DMS53 treated with DMSO at 0.1 percent for 48 hours (cell line): ENCODE measurements at regions not wholly inside any gene's neighbourhood (a gene's known extent, or its start where the extent isn't known, plus 50 kb on each side); places are given as distances from the start of the nearest gene placed in this dataset.
A peak's percentile ranks its signal among the peaks of the same experiment; 100 is the strongest.

Experiments
- DNase-seq: peaks from one replicate; lab custom pipeline; 2025; ENCODE audit not compliant: unreplicated experiment; lab: John Stamatoyannopoulos, UW

- DNase-seq: no peak
Observed at GRCh38 chr1:199264911-199265310, 626.1 kb downstream of the PTPRC start.

- DNase-seq: no peak
Observed at GRCh38 chr1:199265319-199265718, 626.5 kb downstream of the PTPRC start.

- no peak for DNase-seq
Observed at GRCh38 chr1:199269241-199269640, 630.4 kb downstream of the PTPRC start.

GRCh38 chr1:199272139-199272544 is 633.3 kb downstream of the PTPRC start:
- DNase-seq: no peak

GRCh38 chr1:199272628-199273086 is 633.8 kb downstream of the PTPRC start:
- DNase-seq: peak; percentile 59

- DNase-seq: peak; percentile 71
Observed at GRCh38 chr1:199273837-199274379, 635.1 kb downstream of the PTPRC start.

- DNase-seq: no peak
Observed at GRCh38 chr1:199279067-199279466, 640.2 kb downstream of the PTPRC start.

GRCh38 chr1:199279872-199280645 is 641.2 kb downstream of the PTPRC start:
- DNase-seq: no peak

- DNase-seq: no peak
Observed at GRCh38 chr1:199282751-199283305, 644.0 kb downstream of the PTPRC start.

GRCh38 chr1:199283794-199284193 is 645.0 kb downstream of the PTPRC start:
- no peak for DNase-seq

- DNase-seq: no peak
Observed at GRCh38 chr1:199287206-199287605, 648.4 kb downstream of the PTPRC start.

- no peak for DNase-seq
Observed at GRCh38 chr1:199287647-199288046, 648.8 kb downstream of the PTPRC start.

- no peak for DNase-seq
Observed at GRCh38 chr1:199290186-199290585, 651.3 kb downstream of the PTPRC start.

GRCh38 chr1:199291022-199291740 is 652.3 kb downstream of the PTPRC start:
- no peak for DNase-seq

- DNase-seq: no peak
Observed at GRCh38 chr1:199292896-199293295, 654.1 kb downstream of the PTPRC start.

- DNase-seq: no peak
Observed at GRCh38 chr1:199295107-199295506, 656.3 kb downstream of the PTPRC start.

GRCh38 chr1:199297174-199297573 is 658.3 kb downstream of the PTPRC start:
- no peak for DNase-seq

GRCh38 chr1:199297887-199298286 is 659.0 kb downstream of the PTPRC start:
- DNase-seq: no peak

GRCh38 chr1:199298825-199299224 is 660.0 kb downstream of the PTPRC start:
- DNase-seq: no peak

- no peak for DNase-seq
Observed at GRCh38 chr1:199301472-199302217, 662.8 kb downstream of the PTPRC start.

GRCh38 chr1:199302554-199302953 is 663.7 kb downstream of the PTPRC start:
- no peak for DNase-seq
